GM12878 (cell line): ENCODE measurements at regions not wholly inside any gene's neighbourhood (a gene's known extent, or its start where the extent isn't known, plus 50 kb on each side); places are given as distances from the start of the nearest gene placed in this dataset.

Experiments
- ATAC-seq: fragments of 200-7000 bp; cut with Tn5 transposase; 3 replicates; pipeline ENCODE4 v1.9.1; 2020; ENCODE audit warnings: mild to moderate bottlenecking, moderate library complexity
- BruUV-seq: library from RNA; stranded (reverse); fragments of 400-500 nt; replicated peaks from 2 replicates; lab custom pipeline; 2021; lab: Mats Ljungman, UMichigan
- CTCF ChIA-PET: fragments of 300-600 bp; sonication (Branson Sonifier 250); formaldehyde crosslinking; extraction: SDS; loops from one replicate; lab custom pipeline; 2021; ENCODE audit warnings: inconsistent platforms; lab: Yijun Ruan, JAX
- POLR2A ChIA-PET: fragments of 350-600 bp; formaldehyde crosslinking; extraction: SDS; loops from one replicate; lab custom pipeline; 2021; ENCODE audit warnings: inconsistent platforms; lab: Charles Lee
- RAD21 ChIA-PET: fragments of 300-600 bp; sonication (Branson Sonifier 250); formaldehyde crosslinking; loops from one replicate; lab custom pipeline; 2023; ENCODE audit warnings: antibody characterized with exemption; ENCODE audit not compliant: unreplicated experiment; lab: Charles Lee
- SMC1A ChIA-PET: fragments of 300-600 bp; sonication (Branson Sonifier 250); formaldehyde crosslinking; loops from one replicate; lab custom pipeline; 2023; ENCODE audit not compliant: unreplicated experiment, uncharacterized antibody; lab: Charles Lee
- DNase-seq: peaks from one replicate; pipeline ENCODE4 v3.0.0-alpha.2; 2011; ENCODE audit warnings: low read depth, low spot score
- FAIRE-seq: peaks from 3 replicates; lab custom pipeline; 2011; peaks lifted over from hg19 to GRCh38; lab: Jason Lieb, UNC
- H2AFZ ChIP-seq: 2 replicates; pipeline ENCODE4 v1.6.0; 2011; ENCODE audit warnings: low read depth, low read length, control low read depth; ENCODE audit not compliant: control insufficient read depth
- H3K27ac ChIP-seq: 2 replicates; pipeline ENCODE4 v1.5.1; 2011; ENCODE audit warnings: control low read depth; ENCODE audit not compliant: control insufficient read depth, insufficient read depth
- H3K27me3 ChIP-seq, 2 experiments: replicated peaks in 1 of 2; 2 replicates each; pipeline versions ENCODE4 v1.6.0 to v1.6.1; 2011; ENCODE audit warnings: low read length in 1 of 2; ENCODE audit not compliant: control insufficient read depth in 2 of 2, insufficient read depth in 2 of 2
- H3K36me3 ChIP-seq, 2 experiments: 2 replicates each; pipeline ENCODE4 v1.5.1; 2011; ENCODE audit warnings: low read length in 1 of 2; ENCODE audit not compliant: control insufficient read depth in 2 of 2, insufficient read depth in 2 of 2
- H3K4me1 ChIP-seq: 2 replicates; pipeline ENCODE4 v1.6.1; 2011; ENCODE audit warnings: mild to moderate bottlenecking, low read length, moderate library complexity, mixed read lengths; ENCODE audit not compliant: control insufficient read depth, insufficient read depth
- H3K4me2 ChIP-seq: 2 replicates; pipeline ENCODE4 v1.6.0; 2011; ENCODE audit warnings: control low read depth; ENCODE audit not compliant: control insufficient read depth, insufficient read depth
- H3K4me3 ChIP-seq: fragments of 200-600 bp; sonication (generic); 2 replicates; pipeline ENCODE4 v1.5.1; 2016
- H3K79me2 ChIP-seq: 2 replicates; pipeline ENCODE4 v1.6.0; 2011; ENCODE audit warnings: low read length; ENCODE audit not compliant: control insufficient read depth, insufficient read depth
- H3K9ac ChIP-seq: 2 replicates; pipeline ENCODE4 v1.8.0; 2011; ENCODE audit warnings: low read length, control low read depth, mixed read lengths; ENCODE audit not compliant: control insufficient read depth, insufficient read depth
- H3K9me3 ChIP-seq: replicated peaks from 3 replicates; pipeline ENCODE4 v1.5.1; 2011; ENCODE audit warnings: mild to moderate bottlenecking, low read length; ENCODE audit not compliant: control insufficient read depth, insufficient read depth
- H4K20me1 ChIP-seq: 2 replicates; pipeline ENCODE4 v1.6.0; 2011; ENCODE audit not compliant: control insufficient read depth, insufficient read depth
- ATF7 ChIP-seq: fragments of 450-650 bp; IDR thresholded peaks from 2 replicates; pipeline ENCODE4 v1.6.1; 2016; ENCODE audit warnings: low read depth, mild to moderate bottlenecking
- CHD4 ChIP-seq: fragments of 200-600 bp; sonication (generic); IDR thresholded peaks from 2 replicates; pipeline ENCODE4 v1.6.1; 2016; ENCODE audit warnings: mild to moderate bottlenecking
- FOXM1 ChIP-seq: IDR thresholded peaks from 2 replicates; pipeline ENCODE4 v1.6.1; 2012; ENCODE audit warnings: low read depth, mild to moderate bottlenecking, inconsistent platforms, low read length, moderate library complexity
- GABPA ChIP-seq: IDR thresholded peaks from 2 replicates; pipeline ENCODE4 v1.6.1; 2014; ENCODE audit warnings: antibody characterized with exemption, low read depth, mild to moderate bottlenecking, inconsistent platforms
- IKZF1 ChIP-seq: fragments of 450-650 bp; conservative IDR thresholded peaks from 2 replicates; pipeline ENCODE4 v1.6.1; 2017; ENCODE audit warnings: antibody characterized with exemption, mild to moderate bottlenecking
- JUND ChIP-seq: IDR thresholded peaks from 2 replicates; pipeline ENCODE4 v1.6.1; 2012; ENCODE audit warnings: low read depth, mild to moderate bottlenecking, low read length, improper control_type of control experiment, moderate library complexity
- MTA2 ChIP-seq: fragments of 450-650 bp; IDR thresholded peaks from 2 replicates; pipeline ENCODE4 v1.6.1; 2016; ENCODE audit warnings: low read depth, mild to moderate bottlenecking, moderate library complexity
- PRDM15 ChIP-seq: fragments of 450-650 bp; formaldehyde crosslinking; IDR thresholded peaks from 2 replicates; pipeline ENCODE4 v1.4.0; 2020; ENCODE audit warnings: mild to moderate bottlenecking, moderate library complexity
- RFX5 ChIP-seq: IDR thresholded peaks from 2 replicates; pipeline ENCODE4 v1.6.1; 2011; ENCODE audit warnings: low read depth, low read length, improper control_type of control experiment
- SIN3A ChIP-seq: IDR thresholded peaks from 2 replicates; pipeline ENCODE4 v1.6.1; 2012; ENCODE audit warnings: low read depth, low read length, improper control_type of control experiment
- TAF1 ChIP-seq: IDR thresholded peaks from 2 replicates; pipeline ENCODE4 v1.6.1; 2011; ENCODE audit warnings: mild to moderate bottlenecking, low read depth, low read length, borderline replicate concordance
- TCF7 ChIP-seq: IDR thresholded peaks from 2 replicates; pipeline ENCODE4 v1.6.1; 2014; ENCODE audit warnings: antibody characterized with exemption, borderline replicate concordance
- WGBS: methylation state at CpG from one replicate; pipeline ENCODE4 v1.1.6; 2016; ENCODE audit warnings: low lambda C conversion rate; ENCODE audit not compliant: insufficient replicate concordance, insufficient coverage; ENCODE audit errors: missing lambda C conversion rate; 5-methylcytosine and 5-hydroxymethylcytosine counted together
- in situ Hi-C: fragments of 300-500 bp; cut with MboI; formaldehyde crosslinking; loops from 9 replicates; pipeline ENCODE4 v1.14.3; 2018; ENCODE audit warnings: mixed read lengths
- intact Hi-C: fragments of 100-400 bp; cut with micrococcal nuclease; formaldehyde crosslinking; loops from one replicate; pipeline ENCODE4 v1.14.2; 2022; ENCODE audit not compliant: unreplicated experiment
- TF ChIP-seq, protein P1 (sequence below): fragments of 450-650 bp; IDR thresholded peaks from 2 replicates; pipeline ENCODE4 v1.6.1; 2018; ENCODE audit warnings: borderline replicate concordance, mild to moderate bottlenecking; ENCODE audit not compliant: partially characterized antibody
- TF ChIP-seq, protein P2 (sequence below): fragments of 450-650 bp; IDR thresholded peaks from 2 replicates; pipeline ENCODE4 v1.6.1; 2014; ENCODE audit warnings: mild to moderate bottlenecking
- TF ChIP-seq, protein P3 (sequence below): fragments of 450-650 bp; IDR thresholded peaks from 2 replicates; pipeline ENCODE4 v1.6.1; 2017; ENCODE audit warnings: mild to moderate bottlenecking, low read depth, inconsistent platforms; ENCODE audit not compliant: poor library complexity, severe bottlenecking

DNA sequence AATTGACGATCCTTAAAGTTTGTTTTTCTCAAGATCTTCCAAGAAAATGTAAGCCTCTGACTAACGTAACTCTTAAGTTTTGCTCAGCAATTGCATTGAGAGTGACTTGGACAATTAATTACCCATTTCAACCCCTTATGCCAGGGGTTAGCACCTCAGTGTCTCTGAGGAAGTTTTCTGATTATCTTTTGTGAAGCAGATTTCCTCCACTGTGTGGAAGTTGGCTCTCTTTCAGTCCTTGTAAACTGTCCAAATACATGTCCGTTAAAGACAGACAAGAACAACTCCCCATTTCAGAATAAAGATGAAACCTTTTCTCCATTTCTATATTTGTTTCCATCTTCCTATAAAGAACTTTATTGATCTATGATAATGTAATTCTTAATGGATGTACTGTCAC lies 296.4 kb upstream of the FMN2 start:
- in situ Hi-C loops (no loop called here), intact Hi-C loops (no loop called here)
- no peak for DNase-seq
- H4K20me1 ChIP-seq, result no peaks in the 10 kb centered on the region
- ChIA-PET RAD21 (no interaction called here), SMC1A (no interaction called here), POLR2A (no interaction called here), CTCF (no interaction called here)
- no peak overlapping the region for H3K27ac ChIP-seq
- H3K36me3 ChIP-seq, result no peaks in the 10 kb centered on the region
- no peak overlapping the region for H3K9ac ChIP-seq
- no peaks in the 10 kb centered on the region for H3K9me3 ChIP-seq
- H2AFZ ChIP-seq, result no peak overlapping the region
- TF ChIP-seq ATF7, result no peak
- TF ChIP-seq, protein P1, sequence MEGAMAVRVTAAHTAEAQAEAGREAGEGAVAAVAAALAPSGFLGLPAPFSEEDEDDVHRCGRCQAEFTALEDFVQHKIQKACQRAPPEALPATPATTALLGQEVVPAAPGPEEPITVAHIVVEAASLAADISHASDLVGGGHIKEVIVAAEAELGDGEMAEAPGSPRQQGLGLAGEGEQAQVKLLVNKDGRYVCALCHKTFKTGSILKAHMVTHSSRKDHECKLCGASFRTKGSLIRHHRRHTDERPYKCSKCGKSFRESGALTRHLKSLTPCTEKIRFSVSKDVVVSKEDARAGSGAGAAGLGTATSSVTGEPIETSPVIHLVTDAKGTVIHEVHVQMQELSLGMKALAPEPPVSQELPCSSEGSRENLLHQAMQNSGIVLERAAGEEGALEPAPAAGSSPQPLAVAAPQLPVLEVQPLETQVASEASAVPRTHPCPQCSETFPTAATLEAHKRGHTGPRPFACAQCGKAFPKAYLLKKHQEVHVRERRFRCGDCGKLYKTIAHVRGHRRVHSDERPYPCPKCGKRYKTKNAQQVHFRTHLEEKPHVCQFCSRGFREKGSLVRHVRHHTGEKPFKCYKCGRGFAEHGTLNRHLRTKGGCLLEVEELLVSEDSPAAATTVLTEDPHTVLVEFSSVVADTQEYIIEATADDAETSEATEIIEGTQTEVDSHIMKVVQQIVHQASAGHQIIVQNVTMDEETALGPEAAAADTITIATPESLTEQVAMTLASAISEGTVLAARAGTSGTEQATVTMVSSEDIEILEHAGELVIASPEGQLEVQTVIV, result no peak
- TF ChIP-seq GABPA, result no peak
- no peak for TF ChIP-seq JUND
- TF ChIP-seq MTA2, result no peak
- TF ChIP-seq, protein P2, sequence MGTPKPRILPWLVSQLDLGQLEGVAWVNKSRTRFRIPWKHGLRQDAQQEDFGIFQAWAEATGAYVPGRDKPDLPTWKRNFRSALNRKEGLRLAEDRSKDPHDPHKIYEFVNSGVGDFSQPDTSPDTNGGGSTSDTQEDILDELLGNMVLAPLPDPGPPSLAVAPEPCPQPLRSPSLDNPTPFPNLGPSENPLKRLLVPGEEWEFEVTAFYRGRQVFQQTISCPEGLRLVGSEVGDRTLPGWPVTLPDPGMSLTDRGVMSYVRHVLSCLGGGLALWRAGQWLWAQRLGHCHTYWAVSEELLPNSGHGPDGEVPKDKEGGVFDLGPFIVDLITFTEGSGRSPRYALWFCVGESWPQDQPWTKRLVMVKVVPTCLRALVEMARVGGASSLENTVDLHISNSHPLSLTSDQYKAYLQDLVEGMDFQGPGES, result no peak
- TF ChIP-seq SIN3A, result no peak
- no peak for TF ChIP-seq RFX5
- no peak for TF ChIP-seq PRDM15 (CRISPR knock-in tag)
- TF ChIP-seq, protein P3, sequence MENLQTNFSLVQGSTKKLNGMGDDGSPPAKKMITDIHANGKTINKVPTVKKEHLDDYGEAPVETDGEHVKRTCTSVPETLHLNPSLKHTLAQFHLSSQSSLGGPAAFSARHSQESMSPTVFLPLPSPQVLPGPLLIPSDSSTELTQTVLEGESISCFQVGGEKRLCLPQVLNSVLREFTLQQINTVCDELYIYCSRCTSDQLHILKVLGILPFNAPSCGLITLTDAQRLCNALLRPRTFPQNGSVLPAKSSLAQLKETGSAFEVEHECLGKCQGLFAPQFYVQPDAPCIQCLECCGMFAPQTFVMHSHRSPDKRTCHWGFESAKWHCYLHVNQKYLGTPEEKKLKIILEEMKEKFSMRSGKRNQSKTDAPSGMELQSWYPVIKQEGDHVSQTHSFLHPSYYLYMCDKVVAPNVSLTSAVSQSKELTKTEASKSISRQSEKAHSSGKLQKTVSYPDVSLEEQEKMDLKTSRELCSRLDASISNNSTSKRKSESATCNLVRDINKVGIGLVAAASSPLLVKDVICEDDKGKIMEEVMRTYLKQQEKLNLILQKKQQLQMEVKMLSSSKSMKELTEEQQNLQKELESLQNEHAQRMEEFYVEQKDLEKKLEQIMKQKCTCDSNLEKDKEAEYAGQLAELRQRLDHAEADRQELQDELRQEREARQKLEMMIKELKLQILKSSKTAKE, result no peak
- TF ChIP-seq IKZF1, result no peak
- no peak for TF ChIP-seq TCF7
- no peak for TF ChIP-seq CHD4
- TF ChIP-seq FOXM1, result no peak
- TF ChIP-seq TAF1, result no peak
- no peaks in the 10 kb centered on the region for H3K4me1 ChIP-seq
- H3K27me3 ChIP-seq, result no peaks in the 10 kb centered on the region
- 27% methylated on average over 3 of the region's 3 CpGs for WGBS
- H3K4me3 ChIP-seq, result no peak overlapping the region
- no peak for ATAC-seq
- FAIRE-seq, result no peak
- H3K79me2 ChIP-seq, result no peaks in the 10 kb centered on the region
- no peak overlapping the region for H3K4me2 ChIP-seq
- no TSS peak for BruUV-seq
